ENCODE measurements at regions not wholly inside any gene's neighbourhood (a gene's known extent, or its start where the extent isn't known, plus 50 kb on each side); places are given as distances from the start of the nearest gene placed in this dataset.

DNA sequence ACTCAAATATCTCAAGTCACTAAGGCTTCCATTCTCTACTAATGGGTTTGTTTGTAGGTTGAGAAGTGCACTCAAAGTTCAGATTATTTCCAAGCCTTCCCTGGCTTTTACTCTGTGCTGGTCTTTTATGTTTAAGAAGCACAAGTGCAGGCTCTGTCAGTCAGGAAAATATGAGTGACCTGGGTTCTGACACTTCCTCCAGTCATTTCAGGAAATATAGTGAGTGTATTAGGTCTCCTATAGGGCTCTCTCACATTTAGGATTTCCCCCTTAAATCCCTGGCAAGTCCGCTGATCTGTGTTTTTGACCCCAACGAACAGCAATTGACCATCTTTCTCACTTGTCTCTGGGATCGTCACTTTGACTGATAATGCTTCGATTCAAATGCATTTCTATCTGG is 210.2 kb downstream of the ARPP21 start:
- DNase-seq, result no peak
- Histone ChIP-seq H3K27me3 (ENCODE audit: low read depth) (no peaks in the 10 kb centered on the region), H3K27ac (replicated peaks) (no peak overlapping the region), H3K4me3 (no peak overlapping the region), H3K4me1 (no peaks in the 10 kb centered on the region), H3K36me3 (no peaks in the 10 kb centered on the region), H3K9me3 (replicated peaks) (no peaks in the 10 kb centered on the region)
- intact Hi-C loops (cut with micrococcal nuclease), result no loop called here
- TF ChIP-seq, protein P1, sequence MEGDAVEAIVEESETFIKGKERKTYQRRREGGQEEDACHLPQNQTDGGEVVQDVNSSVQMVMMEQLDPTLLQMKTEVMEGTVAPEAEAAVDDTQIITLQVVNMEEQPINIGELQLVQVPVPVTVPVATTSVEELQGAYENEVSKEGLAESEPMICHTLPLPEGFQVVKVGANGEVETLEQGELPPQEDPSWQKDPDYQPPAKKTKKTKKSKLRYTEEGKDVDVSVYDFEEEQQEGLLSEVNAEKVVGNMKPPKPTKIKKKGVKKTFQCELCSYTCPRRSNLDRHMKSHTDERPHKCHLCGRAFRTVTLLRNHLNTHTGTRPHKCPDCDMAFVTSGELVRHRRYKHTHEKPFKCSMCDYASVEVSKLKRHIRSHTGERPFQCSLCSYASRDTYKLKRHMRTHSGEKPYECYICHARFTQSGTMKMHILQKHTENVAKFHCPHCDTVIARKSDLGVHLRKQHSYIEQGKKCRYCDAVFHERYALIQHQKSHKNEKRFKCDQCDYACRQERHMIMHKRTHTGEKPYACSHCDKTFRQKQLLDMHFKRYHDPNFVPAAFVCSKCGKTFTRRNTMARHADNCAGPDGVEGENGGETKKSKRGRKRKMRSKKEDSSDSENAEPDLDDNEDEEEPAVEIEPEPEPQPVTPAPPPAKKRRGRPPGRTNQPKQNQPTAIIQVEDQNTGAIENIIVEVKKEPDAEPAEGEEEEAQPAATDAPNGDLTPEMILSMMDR (IDR thresholded peaks at IDR 0.05; ENCODE audit: borderline replicate concordance), result no peak

DNA sequence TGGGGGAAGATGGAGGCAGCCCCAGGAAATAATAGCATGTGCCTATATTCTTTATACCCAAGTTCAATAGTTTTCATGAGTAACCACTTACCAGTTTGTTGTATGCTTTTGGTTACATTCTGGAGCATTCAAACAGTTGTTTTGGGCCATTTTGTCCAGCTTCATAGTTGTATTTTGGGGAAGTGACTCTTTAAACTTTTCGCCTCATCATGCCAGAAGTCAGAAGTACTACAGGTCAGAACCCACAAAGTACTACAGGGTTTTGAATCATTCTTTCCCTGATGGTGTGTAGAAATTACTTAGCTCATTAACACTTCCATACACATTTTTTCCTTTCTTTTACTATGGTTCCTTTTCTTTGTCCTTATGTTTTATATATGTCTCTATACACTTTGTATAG is 210.6 kb downstream of the ARPP21 start:
- H3K27ac ChIP-seq (replicated peaks), result no peak overlapping the region
- H3K4me1 ChIP-seq, result no peaks in the 10 kb centered on the region
- no peaks in the 10 kb centered on the region for H3K36me3 ChIP-seq
- H3K27me3 ChIP-seq (ENCODE audit: low read depth), result no peaks in the 10 kb centered on the region
- TF ChIP-seq, protein P1 (IDR thresholded peaks at IDR 0.05; ENCODE audit: borderline replicate concordance), result no peak
- no peaks in the 10 kb centered on the region for H3K9me3 ChIP-seq (replicated peaks)
- intact Hi-C loops (cut with micrococcal nuclease), result no loop called here
- DNase-seq, result no peak
- no peak overlapping the region for H3K4me3 ChIP-seq

DNA sequence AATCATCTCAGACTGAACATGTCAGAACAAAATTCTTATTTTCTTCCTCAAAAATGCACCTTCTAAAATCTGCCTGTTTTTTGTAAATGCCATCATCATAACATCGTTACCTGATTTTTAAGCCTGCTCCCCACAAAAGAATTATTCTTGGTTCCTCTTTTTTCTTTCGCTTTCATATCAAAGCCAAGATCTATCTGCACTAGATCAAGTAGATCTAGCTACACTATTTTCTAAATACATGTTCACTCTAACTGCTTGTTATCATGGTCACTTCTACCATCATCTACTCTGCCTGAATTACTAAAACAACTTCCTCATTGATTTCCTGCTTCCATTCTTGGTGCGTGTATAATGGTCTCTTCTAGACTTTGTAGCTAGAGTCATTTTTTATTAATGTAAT is 217.7 kb downstream of the ARPP21 start:
- Histone ChIP-seq H3K4me1 (no peaks in the 10 kb centered on the region), H3K27me3 (ENCODE audit: low read depth) (peaks cover 13% of the 10 kb centered on the region), H3K4me3 (no peak overlapping the region), H3K27ac (replicated peaks) (no peak overlapping the region), H3K9me3 (replicated peaks) (no peaks in the 10 kb centered on the region), H3K36me3 (no peaks in the 10 kb centered on the region)
- intact Hi-C loops (cut with micrococcal nuclease), result no loop called here
- DNase-seq, result no peak
- TF ChIP-seq, protein P1 (IDR thresholded peaks at IDR 0.05; ENCODE audit: borderline replicate concordance), result no peak

- H3K36me3 ChIP-seq, result no peaks in the 10 kb centered on the region
- TF ChIP-seq, protein P1 (IDR thresholded peaks at IDR 0.05; ENCODE audit: borderline replicate concordance), result no peak
- no peak overlapping the region for H3K27ac ChIP-seq (replicated peaks)
- no peak for DNase-seq
- H3K27me3 ChIP-seq (ENCODE audit: low read depth), result peaks cover 13% of the 10 kb centered on the region
- H3K4me1 ChIP-seq, result no peaks in the 10 kb centered on the region
- intact Hi-C loops (cut with micrococcal nuclease), result no loop called here
- H3K9me3 ChIP-seq (replicated peaks), result no peaks in the 10 kb centered on the region
- no peak overlapping the region for H3K4me3 ChIP-seq
Observed at GRCh38 chr3:35862057-35862456, 222.7 kb downstream of the ARPP21 start.

DNA sequence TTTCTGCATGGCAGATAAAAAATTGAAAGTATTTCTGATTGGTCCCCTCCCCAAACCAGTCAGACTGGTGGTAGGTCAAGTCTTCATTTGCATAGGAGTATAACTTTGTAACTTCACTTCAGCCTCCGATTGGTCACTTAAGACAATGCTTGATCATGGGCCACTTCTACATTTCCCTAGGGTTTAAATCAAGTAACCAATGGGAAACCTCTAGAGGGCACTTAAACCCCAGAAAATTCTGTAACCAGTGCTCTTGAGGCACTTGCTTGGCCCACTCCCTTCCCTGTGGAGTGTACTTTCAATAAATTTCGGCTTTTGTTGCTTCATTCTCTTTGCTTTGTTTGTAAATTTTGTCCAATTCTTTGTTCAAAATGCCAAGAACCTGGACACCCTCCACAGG is 225.5 kb downstream of the ARPP21 start:
- TF ChIP-seq, protein P1 (IDR thresholded peaks at IDR 0.05; ENCODE audit: borderline replicate concordance), result no peak
- Histone ChIP-seq H3K27ac (replicated peaks) (no peak overlapping the region), H3K4me3 (no peak overlapping the region), H3K36me3 (no peaks in the 10 kb centered on the region), H3K27me3 (ENCODE audit: low read depth) (peaks cover 1% of the 10 kb centered on the region), H3K4me1 (no peaks in the 10 kb centered on the region), H3K9me3 (replicated peaks) (no peaks in the 10 kb centered on the region)
- intact Hi-C loops (cut with micrococcal nuclease), result no loop called here
- no peak for DNase-seq

GRCh38 chr3:35867791-35868190 is 228.5 kb downstream of the ARPP21 start:
- TF ChIP-seq, protein P1 (IDR thresholded peaks at IDR 0.05; ENCODE audit: borderline replicate concordance), result no peak
- intact Hi-C loops (cut with micrococcal nuclease), result no loop called here

More at GRCh38 chr3:35867791-35868190, 228.5 kb downstream of the ARPP21 start:
- H3K27ac ChIP-seq (replicated peaks), result no peak overlapping the region
- DNase-seq, result no peak
- H3K4me3 ChIP-seq, result no peak overlapping the region
- H3K4me1 ChIP-seq, result no peaks in the 10 kb centered on the region
- no peaks in the 10 kb centered on the region for H3K27me3 ChIP-seq (ENCODE audit: low read depth)
- no peaks in the 10 kb centered on the region for H3K36me3 ChIP-seq
- no peaks in the 10 kb centered on the region for H3K9me3 ChIP-seq (replicated peaks)
